ENCODE measurements at regions not wholly inside any gene's neighbourhood (a gene's known extent, or its start where the extent isn't known, plus 50 kb on each side); places are given as distances from the start of the nearest gene placed in this dataset.

DNA sequence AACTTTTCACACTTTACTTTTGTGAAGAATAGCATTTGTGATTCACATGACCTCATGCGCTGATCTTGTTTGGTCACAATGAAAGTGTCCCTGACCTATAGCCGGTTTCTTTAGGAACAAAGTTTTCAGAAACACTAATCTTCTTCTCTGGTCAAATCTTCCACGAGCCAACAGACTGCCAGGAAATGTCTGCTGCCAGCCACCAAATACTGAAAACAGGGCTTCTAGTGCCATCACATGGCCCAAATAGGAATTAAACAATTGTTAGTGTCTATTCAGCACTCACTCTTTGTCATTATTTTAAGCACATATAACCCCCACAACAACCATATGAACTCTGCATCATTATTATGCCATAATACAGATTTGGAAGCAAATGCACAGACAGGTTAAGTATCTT is 286.5 kb upstream of the SYT4 start:
- Mint-ChIP-seq H3K9me3 (no peaks in the 10 kb centered on the region), H3K4me1 (ENCODE audit: low read depth in 2 of 2) (no peaks in the 10 kb centered on the region), H3K4me3 (no peak overlapping the region), H3K36me3 (no peaks in the 10 kb centered on the region), H3K27ac (no peak overlapping the region), H3K27me3 (peaks cover 1 to 6% of the 10 kb centered on the region in 2 donors)
- DNase-seq (ENCODE audit: low spot score): no peak
- no peak for ATAC-seq

DNA sequence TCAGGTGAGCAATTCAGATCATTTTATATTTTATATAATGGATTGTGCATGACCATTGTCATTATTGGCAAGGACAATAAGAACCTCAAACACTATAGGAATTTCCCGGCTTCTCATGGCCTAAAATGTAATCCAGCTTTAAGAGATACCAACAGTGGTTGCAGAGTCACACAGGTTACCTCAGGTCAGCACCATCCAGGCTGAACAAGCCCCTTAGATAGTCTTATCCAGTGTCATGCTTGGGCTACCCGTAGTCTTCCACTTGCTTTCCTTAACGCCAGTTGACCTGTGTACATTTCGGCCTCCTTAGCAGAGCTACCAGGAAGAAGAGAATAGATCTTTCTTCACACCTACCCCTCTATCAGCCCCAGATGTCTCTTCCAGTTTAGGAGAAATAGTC is 293.3 kb upstream of the SYT4 start:
- peaks cover 4 to 6% of the 10 kb centered on the region in 2 donors for H3K27me3 Mint-ChIP-seq
- H3K4me3 Mint-ChIP-seq: no peak overlapping the region
- no peaks in the 10 kb centered on the region for H3K36me3 Mint-ChIP-seq
- H3K27ac Mint-ChIP-seq: no peak overlapping the region
- no peak for DNase-seq (ENCODE audit: low spot score)
- H3K4me1 Mint-ChIP-seq (ENCODE audit: low read depth in 2 of 2): no peaks in the 10 kb centered on the region
- ATAC-seq: no peak
- H3K9me3 Mint-ChIP-seq: no peaks in the 10 kb centered on the region

GRCh38 chr18:43571078-43571689 is 293.9 kb upstream of the SYT4 start:
- DNase-seq (ENCODE audit: low spot score) (no peak), ATAC-seq (no peak)
- Mint-ChIP-seq H3K4me1 (ENCODE audit: low read depth in 2 of 2) (no peaks in the 10 kb centered on the region), H3K36me3 (no peaks in the 10 kb centered on the region), H3K27me3 (peaks cover 4 to 6% of the 10 kb centered on the region in 2 donors), H3K9me3 (no peaks in the 10 kb centered on the region), H3K27ac (no peak overlapping the region), H3K4me3 (no peak overlapping the region)

- ATAC-seq (no peak), DNase-seq (ENCODE audit: low spot score) (no peak)
- Mint-ChIP-seq H3K4me3 (no peak overlapping the region), H3K9me3 (no peaks in the 10 kb centered on the region), H3K27me3 (peaks cover 4 to 7% of the 10 kb centered on the region in 2 donors), H3K4me1 (ENCODE audit: low read depth in 2 of 2) (no peaks in the 10 kb centered on the region), H3K36me3 (no peaks in the 10 kb centered on the region), H3K27ac (no peak overlapping the region)
These were observed 294.9 kb upstream of the SYT4 start for GRCh38 chr18:43572163-43572562.

DNA sequence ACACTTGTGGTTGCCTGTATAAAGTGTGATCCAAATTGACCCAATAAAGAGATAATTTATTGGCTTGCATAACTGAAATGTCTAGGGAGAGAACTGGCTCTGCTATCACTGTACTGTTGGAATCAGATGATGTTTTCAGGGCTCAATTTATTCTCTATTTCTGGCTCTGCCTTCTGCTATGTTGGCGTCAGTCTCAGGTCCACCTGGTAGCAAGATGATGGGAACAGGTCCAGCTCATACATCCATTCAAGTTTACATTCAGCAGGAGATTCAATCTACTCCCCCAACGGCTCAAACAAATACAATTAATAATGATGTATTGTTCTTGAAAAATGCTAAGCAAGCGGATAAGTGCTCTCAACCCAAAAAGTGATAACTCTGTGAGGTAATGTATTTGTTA is 297.7 kb upstream of the SYT4 start:
- H3K9me3 Mint-ChIP-seq: no peaks in the 10 kb centered on the region

DNA sequence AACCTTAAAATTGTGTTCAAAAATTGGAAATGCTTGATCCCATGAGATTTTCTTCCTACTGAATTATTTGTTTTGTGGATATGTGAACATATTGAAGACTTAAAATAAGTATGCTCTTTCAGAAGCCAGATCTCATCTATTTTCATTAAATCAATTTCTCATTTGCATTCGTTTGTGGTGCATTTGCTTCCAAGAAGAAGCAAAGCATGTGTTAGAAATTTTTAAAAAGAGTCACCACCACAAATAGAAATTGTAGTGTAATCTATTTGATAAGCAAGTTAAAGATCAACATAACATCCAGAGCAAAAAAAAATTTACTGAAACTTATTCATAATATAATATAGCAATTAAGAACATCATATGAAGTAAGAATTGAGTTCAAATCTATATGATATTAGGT is 300.9 kb upstream of the SYT4 start:
- no peaks in the 10 kb centered on the region for H3K4me1 Mint-ChIP-seq (ENCODE audit: low read depth in 2 of 2)
- H3K27ac Mint-ChIP-seq: no peak overlapping the region
- no peak for ATAC-seq
- H3K9me3 Mint-ChIP-seq: no peaks in the 10 kb centered on the region
- no peak overlapping the region for H3K4me3 Mint-ChIP-seq
- H3K27me3 Mint-ChIP-seq: peaks cover 0 to 7% of the 10 kb centered on the region in 2 donors
- no peak for DNase-seq (ENCODE audit: low spot score)
- H3K36me3 Mint-ChIP-seq: no peaks in the 10 kb centered on the region

More for the DNA sequence above, 297.7 kb upstream of the SYT4 start:
- no peak overlapping the region for H3K4me3 Mint-ChIP-seq
- ATAC-seq (no peak), DNase-seq (ENCODE audit: low spot score) (no peak)
- no peak overlapping the region for H3K27ac Mint-ChIP-seq
- H3K27me3 Mint-ChIP-seq: peaks cover 2 to 7% of the 10 kb centered on the region in 2 donors
- no peaks in the 10 kb centered on the region for H3K4me1 Mint-ChIP-seq (ENCODE audit: low read depth in 2 of 2)
- no peaks in the 10 kb centered on the region for H3K36me3 Mint-ChIP-seq

DNA sequence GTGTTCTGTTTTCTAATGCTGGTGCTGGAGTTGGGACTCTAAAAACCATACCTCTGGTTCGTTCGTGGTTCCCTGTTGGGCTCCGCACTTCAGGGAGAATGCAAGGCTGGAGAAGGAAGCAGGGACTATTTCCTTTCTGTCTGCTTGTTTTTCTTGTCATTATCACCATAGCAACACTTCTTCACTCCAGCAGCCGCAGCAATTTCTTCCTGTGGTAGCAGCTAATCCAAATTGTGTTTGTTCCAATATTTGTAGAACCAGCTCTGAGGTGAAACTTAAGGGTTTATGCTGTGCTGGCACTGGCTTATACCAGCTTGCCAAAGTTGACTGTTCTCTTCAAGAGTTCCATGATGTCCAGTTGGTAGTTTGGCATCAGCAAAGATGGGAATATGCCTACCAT is 301.4 kb upstream of the SYT4 start:
- ATAC-seq (no peak), DNase-seq (ENCODE audit: low spot score) (no peak)
- Mint-ChIP-seq H3K4me3 (no peak overlapping the region), H3K36me3 (no peaks in the 10 kb centered on the region), H3K27me3 (peaks cover 0 to 7% of the 10 kb centered on the region in 2 donors), H3K4me1 (ENCODE audit: low read depth in 2 of 2) (no peaks in the 10 kb centered on the region), H3K27ac (no peak overlapping the region), H3K9me3 (no peaks in the 10 kb centered on the region)

DNA sequence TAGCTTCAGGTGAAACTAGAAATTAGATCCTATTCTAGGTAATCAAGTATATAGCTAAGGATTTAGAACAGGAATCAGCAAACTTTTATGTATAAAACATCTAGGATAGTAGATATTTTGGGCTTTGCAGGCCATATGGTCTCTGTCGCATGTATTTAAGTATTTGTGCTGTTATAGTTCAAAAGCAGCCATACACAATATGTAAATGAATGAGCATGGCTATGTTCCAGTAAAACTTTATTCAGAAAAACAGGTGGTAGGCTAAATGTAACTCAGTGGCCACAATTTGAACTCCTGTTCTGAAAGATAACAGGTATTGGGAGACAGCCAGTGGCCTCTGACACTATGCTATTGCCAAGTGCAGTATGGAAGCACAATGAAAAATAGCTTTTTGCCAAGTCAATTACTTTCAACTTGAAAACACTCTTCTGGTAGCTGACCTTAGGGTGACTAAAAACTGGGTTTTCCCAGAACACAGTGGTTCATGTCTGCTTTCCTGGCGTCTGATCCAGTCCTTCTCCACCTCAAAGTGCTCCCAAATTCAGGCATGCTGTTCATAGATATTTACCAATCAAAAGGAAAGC is 304.7 kb upstream of the SYT4 start:
- DNase-seq (ENCODE audit: low spot score) (no peak), ATAC-seq (no peak)
- no peaks in the 10 kb centered on the region for H3K36me3 Mint-ChIP-seq
- H3K4me1 Mint-ChIP-seq (ENCODE audit: low read depth in 2 of 2): no peaks in the 10 kb centered on the region
- H3K27ac Mint-ChIP-seq: no peak overlapping the region
- H3K27me3 Mint-ChIP-seq: peaks cover 2 to 7% of the 10 kb centered on the region in 2 donors
- H3K9me3 Mint-ChIP-seq: no peaks in the 10 kb centered on the region
- no peak overlapping the region for H3K4me3 Mint-ChIP-seq

GRCh38 chr18:43587538-43588153 is 310.4 kb upstream of the SYT4 start:
- no peak for DNase-seq (ENCODE audit: low spot score)
- no peaks in the 10 kb centered on the region for H3K36me3 Mint-ChIP-seq
- peaks cover 0 to 2% of the 10 kb centered on the region in 2 donors for H3K27me3 Mint-ChIP-seq
- ATAC-seq: no peak
- H3K9me3 Mint-ChIP-seq: no peaks in the 10 kb centered on the region
- no peak overlapping the region for H3K4me3 Mint-ChIP-seq
- no peak overlapping the region for H3K27ac Mint-ChIP-seq
- no peaks in the 10 kb centered on the region for H3K4me1 Mint-ChIP-seq (ENCODE audit: low read depth in 2 of 2)

DNA sequence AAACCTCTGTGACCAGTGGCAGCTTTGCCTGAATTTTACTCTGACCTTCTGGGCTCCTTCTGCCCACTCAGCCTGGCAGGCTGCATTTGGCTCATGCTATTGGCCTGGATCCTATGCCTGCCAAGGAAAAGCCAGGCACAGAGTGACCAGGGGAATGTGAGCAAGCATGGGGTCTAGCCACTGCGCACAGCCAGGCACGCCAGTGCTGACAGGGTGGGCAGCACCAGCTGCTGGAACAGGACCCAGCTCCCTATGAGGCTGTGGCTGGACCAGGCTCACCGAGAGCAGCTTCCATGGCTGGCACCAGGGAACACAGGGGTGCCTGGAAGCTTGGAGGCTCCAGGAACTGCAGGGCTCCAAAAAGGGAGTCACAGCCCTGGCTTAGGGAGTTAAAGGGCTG is 311.5 kb upstream of the SYT4 start:
- H3K4me3 Mint-ChIP-seq: no peak overlapping the region
- peaks cover 0 to 2% of the 10 kb centered on the region in 2 donors for H3K27me3 Mint-ChIP-seq
- no peaks in the 10 kb centered on the region for H3K4me1 Mint-ChIP-seq (ENCODE audit: low read depth in 2 of 2)
- H3K9me3 Mint-ChIP-seq: no peaks in the 10 kb centered on the region
- H3K36me3 Mint-ChIP-seq: no peaks in the 10 kb centered on the region
- ATAC-seq (peak in 1 of 2 donors; percentile 36), DNase-seq (ENCODE audit: low spot score) (no peak)
- no peak overlapping the region for H3K27ac Mint-ChIP-seq

GRCh38 chr18:43589611-43590151 is 312.4 kb upstream of the SYT4 start:
- Mint-ChIP-seq H3K4me1 (ENCODE audit: low read depth in 2 of 2) (no peaks in the 10 kb centered on the region), H3K36me3 (no peaks in the 10 kb centered on the region), H3K9me3 (no peaks in the 10 kb centered on the region), H3K27ac (no peak overlapping the region), H3K27me3 (no peaks in the 10 kb centered on the region), H3K4me3 (no peak overlapping the region)
- DNase-seq (ENCODE audit: low spot score) (no peak), ATAC-seq (peak; percentile 27 to 52)

DNA sequence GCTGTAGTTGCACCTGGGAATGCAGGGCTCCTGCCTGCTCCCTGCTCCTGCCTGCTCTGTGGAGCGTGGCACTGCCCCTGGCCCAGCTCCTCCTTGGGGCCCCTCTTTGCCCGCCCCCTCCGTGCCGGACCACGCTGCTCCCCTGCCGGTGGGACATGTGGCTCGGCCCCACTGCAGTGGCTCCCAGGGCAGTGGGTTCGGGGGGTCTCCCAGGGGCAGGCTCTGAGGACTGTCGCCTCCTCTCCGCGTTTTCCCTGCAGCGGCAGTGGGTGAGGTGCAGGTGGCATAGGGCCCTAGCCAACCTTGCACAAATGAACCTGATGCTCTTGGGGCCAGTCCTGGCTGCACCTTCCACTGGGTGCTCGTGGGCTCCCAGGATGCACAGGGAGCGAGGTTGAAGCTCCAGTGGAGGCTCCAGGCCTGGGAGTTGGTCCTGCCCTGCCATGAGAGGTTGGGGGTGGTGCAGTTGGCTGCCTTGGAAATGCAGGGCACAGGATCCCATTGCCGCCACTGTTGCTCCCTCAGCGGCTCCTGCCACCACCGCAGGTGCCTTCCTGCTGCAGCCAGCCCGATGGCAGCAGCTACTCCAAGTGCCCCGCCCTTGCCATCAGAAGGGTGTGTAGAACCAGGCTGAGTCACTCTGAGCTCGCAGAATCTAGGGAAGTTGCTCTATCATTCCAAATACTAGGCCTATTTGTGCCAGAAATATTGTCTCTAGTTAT is 313.1 kb upstream of the SYT4 start:
- Mint-ChIP-seq H3K9me3 (no peaks in the 10 kb centered on the region), H3K36me3 (no peaks in the 10 kb centered on the region), H3K4me1 (ENCODE audit: low read depth in 2 of 2) (no peaks in the 10 kb centered on the region), H3K27ac (no peak overlapping the region), H3K27me3 (no peaks in the 10 kb centered on the region), H3K4me3 (no peak overlapping the region)
- DNase-seq (ENCODE audit: low spot score) (no peak), ATAC-seq (peak; percentile 31 to 49)

- no peak overlapping the region for H3K4me3 Mint-ChIP-seq
- H3K27me3 Mint-ChIP-seq: no peaks in the 10 kb centered on the region
- H3K36me3 Mint-ChIP-seq: no peaks in the 10 kb centered on the region
- ATAC-seq: no peak
- DNase-seq (ENCODE audit: low spot score): no peak
- no peaks in the 10 kb centered on the region for H3K4me1 Mint-ChIP-seq (ENCODE audit: low read depth in 2 of 2)
- no peaks in the 10 kb centered on the region for H3K9me3 Mint-ChIP-seq
- H3K27ac Mint-ChIP-seq: no peak overlapping the region
These were observed 315.0 kb upstream of the SYT4 start for GRCh38 chr18:43592269-43592668.

All from natural killer cell treated with Interleukin-12 subunit alpha and Interleukin-12 subunit beta and Interleukin-15 and Interleukin-18, amount 100 ng/mL, for 72 hours (primary cell).